ENCODE measurements at regions not wholly inside any gene's neighbourhood (a gene's known extent, or its start where the extent isn't known, plus 50 kb on each side); places are given as distances from the start of the nearest gene placed in this dataset.

DNA sequence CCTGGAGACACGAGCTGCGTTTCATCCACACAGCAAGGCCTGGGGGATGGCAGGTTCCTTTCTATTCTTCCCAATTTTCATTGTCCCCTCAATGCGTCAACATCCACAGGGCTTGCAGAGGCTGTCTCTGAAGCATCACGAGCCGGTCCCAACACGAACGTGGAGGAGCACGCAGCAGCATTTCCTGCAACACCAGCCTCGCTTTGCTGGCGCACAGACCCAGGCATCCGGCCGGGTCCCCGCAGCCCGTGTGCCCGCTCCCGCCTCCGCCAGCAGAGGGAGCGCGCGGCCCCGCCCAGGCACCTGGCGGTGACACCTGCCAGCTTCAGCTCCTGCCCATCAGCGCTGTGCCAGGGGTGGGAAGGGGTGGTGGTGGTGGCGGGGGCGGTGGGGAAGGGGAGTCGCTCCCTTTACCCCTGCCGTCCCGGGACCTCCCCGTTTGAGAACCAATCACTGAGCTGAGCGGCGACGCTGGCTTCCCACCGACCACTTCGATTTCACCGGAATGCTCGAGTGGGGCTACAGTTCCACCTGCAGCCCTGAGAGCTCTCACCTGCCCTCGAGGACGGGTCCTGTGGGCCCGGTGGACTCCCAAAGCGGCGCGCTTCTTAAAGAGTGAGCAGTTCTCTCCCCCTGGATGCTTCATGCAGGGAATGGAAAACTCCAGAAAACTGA, 464.5 kb downstream of the ICE1 start:
- Histone ChIP-seq H3K79me2 (ENCODE audit: low read length) (no peaks in the 10 kb centered on the region), H3K27me3 (ENCODE audit: low read length) (no peaks in the 10 kb centered on the region), H3K36me3 (ENCODE audit: low read depth, low read length) (no peaks in the 10 kb centered on the region), H3K9me3 (ENCODE audit: low read length) (no peaks in the 10 kb centered on the region), H3F3A (ENCODE audit: low read length, unreplicated experiment) (no peaks in the 10 kb centered on the region), H3K9ac (ENCODE audit: low read length) (no peak overlapping the region), H3K9me2 (replicated peaks; ENCODE audit: low read length) (no peaks in the 10 kb centered on the region), H3K4me1 (ENCODE audit: insufficient read depth, low read length) (peaks cover 13% of the 10 kb centered on the region), H4K20me1 (ENCODE audit: low read length) (no peaks in the 10 kb centered on the region), H3K27ac (ENCODE audit: low read length) (no peak overlapping the region), H3K4me2 (ENCODE audit: low read length) (peak overlapping the region; percentile 74), H3K4me3 (ENCODE audit: low read length) (peak overlapping the region; percentile 33; the same call in 1 of the 2 replicates), H2AFZ (ENCODE audit: low read length) (peak overlapping the region; percentile 72)
- intact Hi-C loops (cut with micrococcal nuclease), result no loop called here
- ATAC-seq (peak; percentile 45), DNase-seq (peak; percentile 87)
- ChIA-PET CTCF (no interaction called here), POLR2A (ENCODE audit: unreplicated experiment) (no interaction called here)
- no TSS peak for BruUV-seq (replicated peaks)
- no peak for TF ChIP-seq EZH2phosphoT487 (IDR thresholded peaks at IDR 0.05; ENCODE audit: borderline replicate concordance, low read length)
- TF ChIP-seq, protein P1, sequence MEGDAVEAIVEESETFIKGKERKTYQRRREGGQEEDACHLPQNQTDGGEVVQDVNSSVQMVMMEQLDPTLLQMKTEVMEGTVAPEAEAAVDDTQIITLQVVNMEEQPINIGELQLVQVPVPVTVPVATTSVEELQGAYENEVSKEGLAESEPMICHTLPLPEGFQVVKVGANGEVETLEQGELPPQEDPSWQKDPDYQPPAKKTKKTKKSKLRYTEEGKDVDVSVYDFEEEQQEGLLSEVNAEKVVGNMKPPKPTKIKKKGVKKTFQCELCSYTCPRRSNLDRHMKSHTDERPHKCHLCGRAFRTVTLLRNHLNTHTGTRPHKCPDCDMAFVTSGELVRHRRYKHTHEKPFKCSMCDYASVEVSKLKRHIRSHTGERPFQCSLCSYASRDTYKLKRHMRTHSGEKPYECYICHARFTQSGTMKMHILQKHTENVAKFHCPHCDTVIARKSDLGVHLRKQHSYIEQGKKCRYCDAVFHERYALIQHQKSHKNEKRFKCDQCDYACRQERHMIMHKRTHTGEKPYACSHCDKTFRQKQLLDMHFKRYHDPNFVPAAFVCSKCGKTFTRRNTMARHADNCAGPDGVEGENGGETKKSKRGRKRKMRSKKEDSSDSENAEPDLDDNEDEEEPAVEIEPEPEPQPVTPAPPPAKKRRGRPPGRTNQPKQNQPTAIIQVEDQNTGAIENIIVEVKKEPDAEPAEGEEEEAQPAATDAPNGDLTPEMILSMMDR (conservative IDR thresholded peaks at IDR 0.05; ENCODE audit: low read depth, low read length), result peak; percentile 97
- TF ChIP-seq EZH2 (IDR thresholded peaks at IDR 0.05; ENCODE audit: low read length, unreplicated experiment), result no peak

DNA sequence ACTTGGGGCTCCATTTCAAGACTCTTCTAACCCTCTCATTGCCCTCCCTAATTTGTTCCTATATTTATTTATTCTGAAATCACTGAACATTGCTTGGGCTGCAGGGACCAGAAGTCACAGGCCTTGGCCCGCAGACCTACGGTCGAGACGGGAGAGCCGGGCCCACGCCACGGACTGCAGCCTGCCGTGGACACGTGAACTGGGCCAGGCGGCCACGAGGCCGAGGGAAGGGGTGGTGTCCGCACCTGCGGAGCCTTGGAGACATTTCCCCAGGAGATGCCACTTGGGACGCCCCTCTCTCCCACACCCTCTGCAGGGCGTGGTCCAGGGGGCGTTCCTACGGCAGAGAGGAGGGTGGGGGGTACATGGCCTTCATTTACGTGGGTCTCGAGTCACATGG, 463.9 kb downstream of the ICE1 start:
- Histone ChIP-seq H3F3A (ENCODE audit: low read length, unreplicated experiment) (no peaks in the 10 kb centered on the region), H3K27ac (ENCODE audit: low read length) (no peak overlapping the region), H3K9ac (ENCODE audit: low read length) (no peak overlapping the region), H3K79me2 (ENCODE audit: low read length) (no peaks in the 10 kb centered on the region), H3K9me2 (replicated peaks; ENCODE audit: low read length) (no peaks in the 10 kb centered on the region), H2AFZ (ENCODE audit: low read length) (peak overlapping the region; percentile 72), H3K4me2 (ENCODE audit: low read length) (peak overlapping the region; percentile 74), H3K36me3 (ENCODE audit: low read depth, low read length) (no peaks in the 10 kb centered on the region), H4K20me1 (ENCODE audit: low read length) (no peaks in the 10 kb centered on the region), H3K27me3 (ENCODE audit: low read length) (no peaks in the 10 kb centered on the region), H3K4me1 (ENCODE audit: insufficient read depth, low read length) (peaks cover 14% of the 10 kb centered on the region), H3K9me3 (ENCODE audit: low read length) (no peaks in the 10 kb centered on the region), H3K4me3 (ENCODE audit: low read length) (no peak overlapping the region; the same call in 1 of the 2 replicates)
- DNase-seq, result no peak
- ChIA-PET CTCF (no interaction called here), POLR2A (ENCODE audit: unreplicated experiment) (no interaction called here)
- intact Hi-C loops (cut with micrococcal nuclease), result no loop called here
- no peak for ATAC-seq
- TF ChIP-seq EZH2phosphoT487 (IDR thresholded peaks at IDR 0.05; ENCODE audit: borderline replicate concordance, low read length) (no peak), EZH2 (IDR thresholded peaks at IDR 0.05; ENCODE audit: low read length, unreplicated experiment) (no peak)
- TF ChIP-seq, protein P1 (conservative IDR thresholded peaks at IDR 0.05; ENCODE audit: low read depth, low read length), result no peak
- no TSS peak for BruUV-seq (replicated peaks)

DNA sequence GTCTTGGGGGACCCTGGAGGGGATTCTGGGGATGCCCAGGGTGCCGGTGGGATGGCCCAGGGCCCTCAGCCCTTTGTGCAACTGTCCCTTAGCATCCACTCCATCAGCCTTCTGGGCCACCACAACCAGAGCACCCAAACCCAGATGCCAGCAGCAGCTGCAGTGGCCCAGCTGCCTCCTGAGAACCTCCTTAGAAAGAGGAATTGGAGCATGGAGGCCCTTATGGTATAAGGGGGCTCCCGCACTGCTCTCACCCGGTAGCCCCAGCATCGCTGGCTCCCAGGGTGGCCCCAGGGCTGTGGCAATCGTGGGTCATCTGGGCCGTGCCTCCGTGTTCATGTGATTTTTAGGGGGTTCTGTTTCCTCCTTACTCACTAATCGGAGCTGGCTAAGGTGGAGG, 463.3 kb downstream of the ICE1 start:
- H4K20me1 ChIP-seq (ENCODE audit: low read length), result no peaks in the 10 kb centered on the region
- H3F3A ChIP-seq (ENCODE audit: low read length, unreplicated experiment), result no peaks in the 10 kb centered on the region
- no peak overlapping the region for H2AFZ ChIP-seq (ENCODE audit: low read length)
- H3K9ac ChIP-seq (ENCODE audit: low read length), result no peak overlapping the region
- H3K4me2 ChIP-seq (ENCODE audit: low read length), result no peak overlapping the region
- H3K9me3 ChIP-seq (ENCODE audit: low read length), result no peaks in the 10 kb centered on the region
- intact Hi-C loops (cut with micrococcal nuclease), result no loop called here
- H3K36me3 ChIP-seq (ENCODE audit: low read depth, low read length), result no peaks in the 10 kb centered on the region
- ATAC-seq (no peak), DNase-seq (no peak)
- peaks cover 12% of the 10 kb centered on the region; the same call in 1 of the 2 replicates for H3K4me1 ChIP-seq (ENCODE audit: insufficient read depth, low read length)
- H3K27me3 ChIP-seq (ENCODE audit: low read length), result peaks cover 1% of the 10 kb centered on the region; the same call in 1 of the 2 replicates
- H3K9me2 ChIP-seq (replicated peaks; ENCODE audit: low read length), result no peaks in the 10 kb centered on the region
- no peak overlapping the region for H3K27ac ChIP-seq (ENCODE audit: low read length)
- POLR2A ChIA-PET (ENCODE audit: unreplicated experiment), result no interaction called here
- TF ChIP-seq EZH2 (IDR thresholded peaks at IDR 0.05; ENCODE audit: low read length, unreplicated experiment) (no peak), EZH2phosphoT487 (IDR thresholded peaks at IDR 0.05; ENCODE audit: borderline replicate concordance, low read length) (no peak)
- TF ChIP-seq, protein P1 (conservative IDR thresholded peaks at IDR 0.05; ENCODE audit: low read depth, low read length), result no peak
- no peaks in the 10 kb centered on the region for H3K79me2 ChIP-seq (ENCODE audit: low read length)
- H3K4me3 ChIP-seq (ENCODE audit: low read length), result no peak overlapping the region
- CTCF ChIA-PET, result no interaction called here
- no TSS peak for BruUV-seq (replicated peaks)

Measured in PC-3 (cell line).